COLO668 (cell line): ENCODE measurements at regions not wholly inside any gene's neighbourhood (a gene's known extent, or its start where the extent isn't known, plus 50 kb on each side); places are given as distances from the start of the nearest gene placed in this dataset.
"Not testable (repeated sequence)": the region's sequence is repeated elsewhere in the genome, so short reads cannot be mapped to it uniquely, and the experiment has no call there.

ENCODE experiments used
- DNase-seq: peaks from one replicate; lab custom pipeline; 2025; ENCODE audit not compliant: unreplicated experiment; lab: John Stamatoyannopoulos, UW

GRCh38 chr11:87971354-87971753 is 203.9 kb downstream of the RAB38 start:
- no peak for DNase-seq

GRCh38 chr11:87970762-87971161 is 204.5 kb downstream of the RAB38 start:
- no peak for DNase-seq

- DNase-seq = no peak
Observed at GRCh38 chr11:87967459-87967858, 207.8 kb downstream of the RAB38 start.

GRCh38 chr11:87966694-87967093 is 208.5 kb downstream of the RAB38 start:
- DNase-seq = no peak

GRCh38 chr11:87966216-87966615 is 209.0 kb downstream of the RAB38 start:
- no peak for DNase-seq

GRCh38 chr11:87961606-87962005 is 213.6 kb downstream of the RAB38 start:
- DNase-seq = no peak

GRCh38 chr11:87957961-87958360 is 217.3 kb downstream of the RAB38 start:
- no peak for DNase-seq

GRCh38 chr11:87954476-87954875 is 220.8 kb downstream of the RAB38 start:
- no peak for DNase-seq

GRCh38 chr11:87942786-87943185 is 232.5 kb downstream of the RAB38 start:
- DNase-seq = no peak

- no peak for DNase-seq
Observed at GRCh38 chr11:87934182-87934581, 241.1 kb downstream of the RAB38 start.

GRCh38 chr11:87926250-87926970 is 248.8 kb downstream of the RAB38 start:
- DNase-seq = no peak

GRCh38 chr11:87924125-87924524 is 251.1 kb downstream of the RAB38 start:
- no peak for DNase-seq

- no peak for DNase-seq
Observed at GRCh38 chr11:87917111-87917510, 258.1 kb downstream of the RAB38 start.

- no peak for DNase-seq
Observed at GRCh38 chr11:87909178-87909577, 266.1 kb downstream of the RAB38 start.

- DNase-seq = no peak
Observed at GRCh38 chr11:87908086-87908485, 267.2 kb downstream of the RAB38 start.

GRCh38 chr11:87903345-87903744 is 271.9 kb downstream of the RAB38 start:
- no peak for DNase-seq

GRCh38 chr11:87901341-87901740 is 273.9 kb downstream of the RAB38 start:
- DNase-seq = no peak

- no peak for DNase-seq
Observed at GRCh38 chr11:87897921-87898320, 277.3 kb downstream of the RAB38 start.

GRCh38 chr11:87897071-87897470 is 278.2 kb downstream of the RAB38 start:
- no peak for DNase-seq

GRCh38 chr11:87894961-87895360 is 280.3 kb downstream of the RAB38 start:
- no peak for DNase-seq

GRCh38 chr11:87892291-87892690 is 283.0 kb downstream of the RAB38 start:
- no peak for DNase-seq

GRCh38 chr11:87889126-87889525 is 286.1 kb downstream of the RAB38 start:
- no peak for DNase-seq

GRCh38 chr11:87885084-87885483 is 290.2 kb downstream of the RAB38 start:
- DNase-seq = not testable (repeated sequence)
